ENCODE measurements at regions not wholly inside any gene's neighbourhood (a gene's known extent, or its start where the extent isn't known, plus 50 kb on each side); places are given as distances from the start of the nearest gene placed in this dataset.

GRCh38 chr3:116618138-116618537, 91.4 kb upstream of the TUSC7 start:
- POLR2A ChIA-PET (ENCODE audit: partially characterized antibody), result no interaction called here
- H3K23ac ChIP-seq (ENCODE audit: insufficient read length), result no peak overlapping the region
- no peak overlapping the region for H2BK5ac ChIP-seq (ENCODE audit: low read depth, low read length)
- no peaks in the 10 kb centered on the region for H3K4me1 ChIP-seq (replicated peaks in 1 of 4; ENCODE audit: control insufficient read depth in 3 of 4, insufficient read depth in 4 of 4, low read length in 3 of 4)
- H4K20me1 ChIP-seq (replicated peaks in 1 of 2; ENCODE audit: control insufficient read depth in 1 of 2, insufficient read depth in 2 of 2, low read length in 2 of 2), result no peaks in the 10 kb centered on the region
- H3K14ac ChIP-seq (ENCODE audit: insufficient read length), result no peak overlapping the region
- H2BK12ac ChIP-seq (ENCODE audit: low read depth, low read length), result no peak overlapping the region
- H2BK15ac ChIP-seq (ENCODE audit: low read length), result no peak overlapping the region
- peak overlapping the region; percentile 77; the same call in 1 of the 2 replicates for H2AFZ ChIP-seq (ENCODE audit: low read length)
- H3K9ac ChIP-seq (replicated peaks in 1 of 4; ENCODE audit: extremely low read depth in 1 of 4, low read depth in 3 of 4, low read length in 3 of 4), result no peak overlapping the region
- no peak overlapping the region for H3K4me3 ChIP-seq (ENCODE audit: extremely low read depth in 1 of 4, insufficient read depth in 2 of 4, low read depth in 3 of 4, low read length in 4 of 4)
- H2BK120ac ChIP-seq (replicated peaks; ENCODE audit: low read depth, low read length), result no peak overlapping the region
- no peak overlapping the region for H4K8ac ChIP-seq (ENCODE audit: extremely low read depth, insufficient read depth, low read length)
- CTCF ChIA-PET (ENCODE audit: partially characterized antibody), result interaction anchor here (1.3 to 5.9 kb wide), 3 partner anchors 11 to 140 kb away, joined by 5 to 69 read pairs (median 9); no protein-coding TSS in a partner anchor
- H3K4me2 ChIP-seq (ENCODE audit: insufficient read depth in 1 of 2, low read depth in 2 of 2, low read length in 2 of 2), result no peak overlapping the region
- H2AK5ac ChIP-seq (ENCODE audit: low read depth, low read length), result no peak overlapping the region
- H3K36me3 ChIP-seq (ENCODE audit: control insufficient read depth in 2 of 4, insufficient read depth in 4 of 4, low read length in 3 of 4), result no peaks in the 10 kb centered on the region
- no peak overlapping the region for H3K56ac ChIP-seq (replicated peaks; ENCODE audit: insufficient read length, low read depth, low read length)
- H3K79me1 ChIP-seq (ENCODE audit: low read depth, low read length), result no peaks in the 10 kb centered on the region
- WGBS, 2 experiments (ENCODE audit: extremely low coverage in 1 of 2, insufficient coverage in 1 of 2, insufficient read length in 1 of 2, insufficient replicate concordance in 2 of 2, low coverage in 1 of 2, low lambda C conversion rate in 2 of 2, missing lambda C conversion rate in 1 of 2), result 85% methylated on average over 2 of the region's 2 CpGs; no CpG with 5 or more reads in 1 of the 2 experiments
- peaks cover 0 to 2% (median 0%) of the 10 kb centered on the region in 4 experiments; a peak in 1 of 7 replicates for H3K27me3 ChIP-seq (replicated peaks in 1 of 4; ENCODE audit: control insufficient read depth in 3 of 4, extremely low read depth in 1 of 4, insufficient read depth in 3 of 4, low read length in 3 of 4)
- H3K27ac ChIP-seq (ENCODE audit: low read depth, low read length), result no peak overlapping the region
- no peak overlapping the region for H4K5ac ChIP-seq (ENCODE audit: insufficient read length, low read depth, low read length)
- DNase-seq (ENCODE audit: low read depth in 1 of 2, low spot score in 2 of 2) (no peak), FAIRE-seq (no peak)
- no peaks in the 10 kb centered on the region for H3K79me2 ChIP-seq (ENCODE audit: control insufficient read depth in 1 of 2, insufficient read depth in 2 of 2, low read length in 2 of 2)
- H4K91ac ChIP-seq (replicated peaks; ENCODE audit: insufficient read length, low read length), result no peak overlapping the region
- H3K9me3 ChIP-seq (ENCODE audit: insufficient read depth in 2 of 2, low read depth in 1 of 2, low read length in 1 of 2), result no peaks in the 10 kb centered on the region
- TF ChIP-seq YY1 (IDR thresholded peaks at IDR 0.05; ENCODE audit: low read depth, low read length) (no peak), CREB1 (IDR thresholded peaks at IDR 0.05) (no peak), JUN (IDR thresholded peaks at IDR 0.05; ENCODE audit: low read depth, low read length) (no peak), RBBP5 (IDR thresholded peaks at IDR 0.05; ENCODE audit: borderline replicate concordance, low read depth, low read length) (no peak), SRF (IDR thresholded peaks at IDR 0.05; ENCODE audit: low read depth, low read length) (no peak), BCL11A (IDR thresholded peaks at IDR 0.05; ENCODE audit: low read depth in 2 of 2, low read length in 2 of 2) (no peak), KDM1A (IDR thresholded peaks at IDR 0.05; ENCODE audit: borderline replicate concordance, low read length) (no peak), CHD1 (IDR thresholded peaks at IDR 0.05; ENCODE audit: low read depth, low read length) (no peak), SIN3A (conservative IDR thresholded peaks at IDR 0.05 in 1 of 2, IDR thresholded peaks at IDR 0.05 in 1 of 2; ENCODE audit: low read depth in 1 of 2, low read length in 2 of 2) (no peak), SUZ12 (IDR thresholded peaks at IDR 0.05; ENCODE audit: low read length) (no peak), CTBP2 (IDR thresholded peaks at IDR 0.05; ENCODE audit: borderline replicate concordance, insufficient read depth, insufficient read length, low read length) (no peak), SP4 (IDR thresholded peaks at IDR 0.05; ENCODE audit: low read length) (no peak), NRF1 (IDR thresholded peaks at IDR 0.05; ENCODE audit: low read depth, low read length) (no peak)
- no peaks in the 10 kb centered on the region for H3K23me2 ChIP-seq (ENCODE audit: low read depth, low read length)
- no peak overlapping the region for H3K18ac ChIP-seq (ENCODE audit: extremely low read depth, low read length)
- no peak overlapping the region for H2BK20ac ChIP-seq (ENCODE audit: low read length)
- no peak overlapping the region for H3K4ac ChIP-seq (replicated peaks; ENCODE audit: insufficient read length, low read depth, low read length)

All from H1 (cell line).